Activated T-cell treated with anti-CD3 and anti-CD28 coated beads for 48 hours (primary cell): ENCODE measurements at regions not wholly inside any gene's neighbourhood (a gene's known extent, or its start where the extent isn't known, plus 50 kb on each side); places are given as distances from the start of the nearest gene placed in this dataset.

Experiments
- DNase-seq: peaks from one replicate; pipeline ENCODE4 v3.0.0-alpha.2; 2020; ENCODE audit warnings: low read depth

DNA sequence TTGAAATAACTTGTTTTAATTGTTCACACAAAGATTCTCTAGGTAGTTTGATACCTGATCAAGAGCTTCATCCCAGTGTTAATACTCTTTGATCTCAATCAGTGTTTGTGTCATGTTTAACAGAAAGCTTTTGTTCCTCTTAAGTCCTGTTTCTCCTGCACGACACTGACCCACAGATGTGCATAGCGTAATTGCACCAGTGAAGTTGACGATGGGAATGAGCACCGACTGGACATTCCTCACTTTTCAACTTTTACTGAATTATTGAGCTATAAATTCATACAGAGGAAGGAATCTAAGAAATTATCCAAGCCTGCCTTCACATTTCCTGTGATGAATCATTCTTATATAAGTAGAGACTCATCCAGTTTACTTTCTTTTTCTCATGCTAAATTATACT, 878.7 kb upstream of the TENM3 start:
- no peak for DNase-seq

DNA sequence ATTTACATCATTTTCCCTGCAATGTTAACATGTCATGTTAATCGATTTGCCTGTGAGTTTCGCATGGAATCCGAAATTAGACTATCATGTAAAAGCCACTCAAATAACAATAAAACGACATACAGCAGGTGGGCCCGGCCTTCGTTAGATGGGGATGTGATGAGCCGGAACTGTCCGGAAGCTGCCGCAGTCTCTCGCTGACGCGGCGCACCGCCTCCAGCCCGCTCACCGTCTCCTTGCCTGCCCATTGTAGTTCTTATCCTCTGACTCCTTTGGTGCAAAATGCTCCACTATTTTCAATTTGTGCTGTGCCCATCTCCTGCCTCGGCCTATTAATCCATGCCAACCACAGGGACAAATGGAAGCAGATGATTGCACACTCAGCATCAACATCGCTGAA, 877.5 kb upstream of the TENM3 start:
- no peak for DNase-seq

DNA sequence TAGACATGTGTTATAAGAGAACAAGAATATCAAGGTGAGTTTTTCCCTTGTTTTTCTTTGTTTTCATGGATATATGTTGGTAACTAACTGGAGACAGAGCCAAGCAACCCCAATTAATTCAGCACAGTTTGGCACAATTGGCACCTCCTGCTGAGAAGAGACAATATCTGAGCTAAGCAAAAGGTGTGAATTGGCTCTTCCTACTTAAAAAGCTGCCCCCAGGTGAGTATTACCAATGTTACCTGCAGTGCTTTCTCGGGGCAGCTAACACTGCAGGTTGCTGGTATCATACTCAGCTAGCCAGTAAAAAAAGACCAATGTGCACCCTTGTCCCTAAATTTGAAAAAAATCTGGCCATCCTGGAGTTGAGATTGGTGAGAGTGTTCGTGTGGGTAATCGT, 871.2 kb upstream of the TENM3 start:
- DNase-seq, result no peak

DNA sequence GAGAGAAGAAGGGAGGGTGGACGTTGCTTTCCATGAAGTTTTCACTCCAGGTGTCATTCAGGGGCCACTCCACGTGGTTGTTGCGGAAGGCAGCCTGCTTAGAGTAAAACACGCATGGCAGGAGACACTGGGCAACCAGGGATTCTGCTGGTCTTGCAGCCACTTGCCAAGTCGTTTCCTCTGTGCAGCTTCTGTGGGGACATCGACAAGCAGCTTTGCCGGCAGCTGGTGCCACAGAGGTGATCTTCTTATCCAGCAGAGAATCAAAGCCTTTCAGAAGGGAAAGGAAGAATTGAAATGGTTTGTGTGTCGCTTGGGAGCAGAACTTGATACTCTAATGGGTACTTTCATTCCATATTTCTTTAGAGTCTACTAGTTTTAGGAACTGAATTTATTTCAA, 867.1 kb upstream of the TENM3 start:
- no peak for DNase-seq

DNA sequence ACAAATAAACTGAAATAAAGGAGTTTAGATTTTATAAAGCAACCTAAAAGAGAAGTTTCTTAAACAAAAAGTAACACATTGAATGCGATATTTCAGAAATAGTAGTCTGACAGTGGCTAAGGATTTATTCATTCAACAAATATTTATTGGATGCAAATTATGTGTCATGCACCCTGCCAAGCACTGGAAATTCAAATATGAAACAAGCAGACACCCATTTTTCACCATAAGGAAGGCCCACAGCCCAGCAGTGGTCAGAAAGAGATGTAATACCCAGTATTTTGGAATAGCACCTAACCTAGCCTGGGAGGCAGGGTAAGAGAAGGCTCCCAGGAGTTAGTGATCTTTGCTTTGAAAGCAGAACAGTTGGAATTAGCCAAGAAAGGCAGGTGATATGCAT, 855.1 kb upstream of the TENM3 start:
- DNase-seq, result no peak

DNA sequence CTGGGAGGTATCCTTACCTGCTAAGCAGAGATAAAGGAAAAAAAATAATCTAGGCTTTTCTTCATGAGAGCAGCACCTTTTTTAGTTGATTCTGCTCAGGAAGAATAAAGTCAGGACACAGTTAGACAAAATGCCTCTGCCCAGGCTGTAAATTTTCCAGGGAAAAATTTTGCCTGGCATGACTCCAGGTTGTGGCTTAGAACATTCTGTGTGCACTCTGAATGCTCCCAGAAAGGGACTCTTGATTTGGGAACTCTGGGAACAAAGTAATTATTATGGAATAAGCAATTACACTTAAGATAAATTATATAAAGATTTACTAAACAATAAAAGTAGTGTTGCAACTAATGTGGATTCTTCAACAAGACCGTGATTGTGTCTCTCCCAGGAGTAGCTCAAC, 826.2 kb upstream of the TENM3 start:
- DNase-seq, result no peak

DNA sequence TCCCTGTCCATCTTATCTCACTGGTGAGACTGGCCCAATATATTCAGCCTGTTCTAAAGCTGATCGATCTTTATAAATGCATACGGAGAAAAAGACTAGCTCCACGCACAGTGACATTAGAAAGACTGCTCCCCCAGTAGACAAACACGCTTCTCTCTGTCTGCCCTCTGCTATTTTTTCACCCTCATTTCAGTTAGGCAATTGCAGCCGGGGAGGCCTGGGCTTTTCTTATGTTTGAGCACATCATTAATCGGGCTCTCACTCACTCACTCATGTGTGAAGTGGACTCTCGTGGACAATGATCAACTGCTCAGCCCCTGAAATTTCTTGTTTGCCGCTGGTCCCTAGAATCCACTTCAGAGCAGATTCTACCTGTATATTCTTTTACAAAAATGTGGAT, 824.7 kb upstream of the TENM3 start:
- DNase-seq, result no peak

DNA sequence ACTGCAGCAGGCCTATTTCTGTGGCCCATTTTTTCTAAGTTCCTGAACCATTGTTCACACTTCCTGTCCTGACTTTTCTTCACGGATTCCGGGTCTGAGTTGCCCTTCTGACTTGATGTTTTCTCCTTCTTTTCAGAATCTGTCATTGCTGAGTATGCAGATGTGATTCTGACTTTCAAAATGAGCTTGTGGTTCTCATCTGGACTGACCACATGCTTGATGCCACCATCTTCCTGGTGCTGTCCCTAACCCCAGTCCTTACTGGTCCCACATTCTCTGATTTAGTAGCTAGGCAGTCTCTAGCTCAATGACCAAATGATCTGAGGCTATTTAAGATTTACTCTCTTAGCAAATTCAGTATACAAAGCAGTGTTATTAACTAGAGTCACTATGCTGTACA, 822.3 kb upstream of the TENM3 start:
- no peak for DNase-seq

DNA sequence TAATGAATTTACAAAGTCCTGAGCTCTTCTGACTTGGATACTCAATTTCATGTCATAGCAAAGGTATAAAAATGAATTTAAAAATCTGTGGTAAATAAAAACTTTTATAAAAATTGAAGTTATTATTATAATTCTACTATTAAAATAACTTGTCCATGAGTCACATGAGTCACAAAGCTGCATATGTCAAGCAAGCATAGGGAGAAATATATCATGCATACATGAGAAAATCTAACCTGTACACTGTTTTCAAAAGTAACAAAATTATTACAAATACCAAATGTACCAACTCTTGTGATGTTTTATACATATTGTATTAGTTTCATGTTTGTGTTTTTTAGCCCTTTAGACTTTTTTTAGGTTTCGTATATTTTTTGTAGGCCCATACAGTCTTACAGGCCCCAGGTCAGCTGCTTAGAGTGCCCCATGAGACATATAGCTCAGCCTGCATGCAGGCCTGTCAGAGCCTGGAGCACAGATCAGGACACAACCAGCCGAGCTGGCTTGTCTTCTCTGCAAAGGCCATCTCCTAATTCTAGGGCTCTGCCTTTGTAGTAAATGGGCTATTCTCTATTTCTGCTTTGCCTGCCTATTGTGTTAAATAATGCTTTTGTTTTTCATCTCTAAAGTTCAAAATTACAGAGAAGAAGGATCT, 818.7 kb upstream of the TENM3 start:
- DNase-seq, result no peak

DNA sequence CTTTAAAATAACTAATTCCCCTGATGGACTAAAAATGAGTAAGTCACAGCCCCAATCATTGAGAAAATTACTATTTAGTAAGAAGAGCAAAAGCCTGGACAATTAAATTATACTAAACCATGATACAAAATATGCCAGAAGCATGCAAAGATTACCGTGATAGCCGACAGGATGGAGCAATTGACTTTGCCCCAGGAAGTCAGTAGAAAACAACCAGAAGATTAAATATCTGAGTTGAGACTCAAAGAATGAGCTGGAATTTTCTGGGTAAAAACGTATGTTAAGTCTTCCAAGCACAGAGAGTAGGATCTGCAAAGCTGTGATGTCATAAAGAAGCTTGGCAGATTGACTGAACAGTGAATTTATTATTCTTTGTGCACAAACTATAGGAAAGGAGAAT, 816.1 kb upstream of the TENM3 start:
- DNase-seq, result no peak

DNA sequence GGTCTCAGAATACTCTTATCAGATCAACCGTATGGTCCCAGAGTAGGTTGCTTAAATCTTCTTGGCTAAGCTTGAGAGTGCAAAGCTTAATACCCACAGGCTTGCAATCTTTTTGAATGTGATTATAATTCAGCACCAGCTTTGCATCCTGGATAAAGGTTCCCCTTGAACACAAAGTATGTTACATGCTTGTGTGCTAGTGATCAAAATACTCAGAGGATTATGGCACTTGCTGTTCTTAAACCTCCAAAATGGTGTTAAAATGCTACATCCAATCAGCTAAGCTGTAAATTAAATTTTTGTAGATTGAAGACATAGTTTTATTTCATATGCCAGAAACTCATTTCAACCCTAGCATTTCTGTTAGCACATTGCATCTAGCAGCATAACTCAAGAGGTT, 812.2 kb upstream of the TENM3 start:
- DNase-seq, result no peak

DNA sequence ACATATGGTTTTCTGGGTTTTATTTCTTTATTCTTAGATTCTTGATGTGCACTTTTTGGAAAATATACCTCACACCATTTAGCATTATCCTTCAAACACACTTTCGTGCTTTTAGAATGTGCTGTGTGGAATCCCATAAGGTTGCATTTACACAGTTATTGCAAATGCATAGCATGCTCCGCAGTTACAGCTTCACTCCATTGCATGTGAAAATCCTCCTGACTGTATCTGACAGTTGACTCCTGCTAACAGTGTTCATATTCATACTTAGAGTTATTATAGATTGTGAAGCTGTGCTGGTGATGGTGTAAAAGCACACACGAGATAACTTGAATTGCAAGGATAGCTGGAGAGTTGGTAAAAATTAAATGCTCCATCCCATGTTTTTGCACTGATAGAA, 811.5 kb upstream of the TENM3 start:
- no peak for DNase-seq

DNA sequence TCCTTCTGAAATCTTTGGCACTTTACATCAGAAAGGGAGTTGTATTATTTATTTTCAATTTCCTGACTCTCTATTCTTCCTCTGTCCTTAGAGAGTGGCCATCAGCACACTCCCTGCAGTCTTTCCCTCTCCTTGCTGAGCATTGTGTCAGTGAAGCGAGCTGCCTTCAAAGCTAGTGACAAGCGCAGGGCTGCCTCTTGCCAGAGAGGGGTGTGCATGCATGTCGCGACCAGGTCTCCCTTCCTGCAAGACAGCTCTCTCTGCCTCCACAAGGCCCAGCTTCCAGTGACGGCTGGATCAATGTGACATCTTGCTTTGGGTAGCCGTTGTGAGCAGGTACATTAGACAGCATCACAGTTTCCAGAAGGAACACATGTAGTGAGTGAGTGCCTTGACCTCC, 810.9 kb upstream of the TENM3 start:
- no peak for DNase-seq

DNA sequence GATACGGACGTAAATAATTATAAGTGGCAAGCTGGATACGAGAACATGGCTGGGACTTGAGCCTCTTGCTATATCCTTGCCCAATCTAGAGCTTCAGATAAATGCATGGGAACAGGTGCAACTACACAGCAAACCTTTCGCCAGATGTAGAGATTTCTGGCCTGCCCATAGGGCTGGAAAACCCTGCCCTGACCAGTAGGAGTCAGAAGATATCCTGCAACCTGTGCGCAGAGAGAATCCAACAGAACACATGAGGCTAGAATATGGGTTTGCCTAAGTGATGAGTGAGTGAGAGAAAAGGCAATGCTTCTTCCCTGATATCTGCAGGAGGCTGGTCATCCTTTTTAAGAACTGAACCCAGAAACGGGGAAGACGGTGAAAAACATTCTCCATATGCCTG, 805.3 kb upstream of the TENM3 start:
- DNase-seq, result no peak

DNA sequence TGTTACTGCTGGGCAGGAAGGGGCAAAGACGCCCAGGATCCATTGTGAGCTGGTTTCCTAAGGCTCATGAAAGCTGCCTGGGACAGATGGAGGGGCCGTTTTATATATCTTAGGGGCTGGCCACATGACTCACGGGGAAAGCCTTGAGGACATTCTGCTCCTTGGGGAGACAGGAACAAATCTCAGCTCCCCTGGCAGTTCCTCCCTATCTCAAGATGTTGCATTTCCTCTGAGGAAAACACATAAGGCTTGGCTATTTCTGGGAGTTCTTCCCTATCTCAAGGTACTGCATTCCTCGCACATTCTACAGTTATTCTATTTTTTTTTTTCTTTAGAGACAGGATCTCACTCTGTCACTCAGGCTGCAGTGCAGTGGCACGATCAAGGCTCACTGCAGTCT, 804.6 kb upstream of the TENM3 start:
- no peak for DNase-seq

DNA sequence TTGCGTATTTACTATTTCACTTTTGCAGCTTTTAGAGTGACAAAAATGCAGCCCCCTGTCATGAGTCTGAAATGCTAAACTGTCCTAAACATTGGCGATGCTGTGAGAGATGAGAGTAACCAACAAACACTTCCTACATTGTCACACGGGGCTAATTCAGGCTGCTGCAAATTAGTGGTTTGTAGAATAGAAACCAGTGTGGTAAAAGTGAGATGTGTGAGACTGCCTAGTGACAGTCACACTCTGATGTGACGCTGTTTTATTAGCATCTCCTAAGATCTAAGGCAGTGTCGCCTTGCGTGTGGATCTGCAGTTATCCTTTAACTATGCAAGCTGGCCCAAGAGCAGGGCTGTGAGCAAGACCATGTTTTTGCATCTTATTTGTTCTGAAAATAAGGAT, 800.2 kb upstream of the TENM3 start:
- DNase-seq, result no peak

DNA sequence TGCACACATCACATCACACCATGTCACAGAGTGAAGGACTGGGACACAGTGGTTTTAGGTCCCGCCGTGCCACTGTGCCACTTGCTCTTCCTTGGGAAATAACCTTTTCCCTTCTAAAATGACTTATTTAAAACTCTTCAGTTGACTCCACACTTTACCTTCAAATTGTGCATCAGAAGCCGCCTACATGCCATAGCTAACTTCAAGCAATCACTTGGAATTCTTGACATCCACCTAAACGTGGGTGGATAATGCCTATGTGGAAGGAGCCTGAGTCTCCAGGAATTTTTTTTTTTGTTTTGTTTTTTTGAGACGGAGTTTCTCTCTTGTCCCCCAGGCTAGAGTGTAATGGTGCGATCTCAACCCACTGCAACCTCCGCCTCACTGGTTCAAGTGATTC, 777.4 kb upstream of the TENM3 start:
- no peak for DNase-seq

DNA sequence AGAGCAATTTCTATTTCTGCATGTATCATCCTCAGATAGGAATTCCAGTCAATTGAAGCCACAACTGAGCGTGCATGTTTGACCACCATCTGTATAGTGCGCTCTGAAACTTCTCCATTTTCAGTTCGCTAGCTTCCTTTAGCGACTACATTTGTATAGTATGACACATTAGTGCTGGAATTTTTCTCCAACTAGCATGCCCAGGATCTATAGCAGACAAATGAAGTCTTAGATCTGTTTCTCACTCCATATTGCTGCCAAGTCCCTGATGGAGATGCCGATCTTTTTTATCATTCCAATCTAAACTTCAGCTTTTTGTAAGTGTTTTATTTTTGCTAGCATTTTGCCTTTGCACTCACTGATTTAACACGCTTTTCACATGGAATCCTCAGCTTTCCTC, 774.8 kb upstream of the TENM3 start:
- no peak for DNase-seq

DNA sequence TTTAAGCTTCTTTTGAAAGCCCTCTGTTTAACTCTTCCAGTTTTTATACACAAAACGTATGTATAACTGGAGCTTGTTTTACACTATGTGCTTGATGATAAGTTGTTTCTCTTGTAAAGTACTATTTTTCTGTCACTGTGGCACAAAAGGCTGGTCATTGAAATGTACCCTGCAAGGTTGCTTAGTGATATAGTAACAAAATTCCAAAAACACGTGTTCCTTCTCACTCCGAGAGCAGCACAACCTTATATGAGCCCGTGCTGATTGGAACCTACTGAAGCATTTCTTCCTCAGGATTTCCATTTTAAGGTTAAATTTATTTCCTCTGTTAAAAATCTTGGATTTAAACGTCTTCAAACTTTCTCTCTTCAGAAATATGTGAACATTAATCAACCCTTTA, 772.9 kb upstream of the TENM3 start:
- no peak for DNase-seq

DNA sequence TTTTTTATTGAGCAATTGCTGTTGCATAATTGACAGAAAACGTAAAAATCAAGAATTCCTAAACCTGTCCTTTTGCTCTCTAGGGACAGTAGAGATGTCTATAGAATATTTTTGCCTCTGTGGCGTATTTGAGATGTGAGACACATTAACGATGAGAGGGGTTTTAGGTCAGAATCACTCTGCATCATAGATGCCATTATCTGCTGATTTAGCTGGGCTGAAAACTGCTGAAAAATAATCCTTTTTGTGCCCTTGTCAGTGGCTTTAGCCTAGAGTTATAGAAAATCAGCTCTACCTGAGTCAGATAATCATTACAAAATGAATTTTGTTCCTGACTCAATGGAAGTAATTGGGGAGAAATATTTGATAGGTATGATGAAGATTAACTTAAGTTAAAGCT, 767.8 kb upstream of the TENM3 start:
- no peak for DNase-seq

DNA sequence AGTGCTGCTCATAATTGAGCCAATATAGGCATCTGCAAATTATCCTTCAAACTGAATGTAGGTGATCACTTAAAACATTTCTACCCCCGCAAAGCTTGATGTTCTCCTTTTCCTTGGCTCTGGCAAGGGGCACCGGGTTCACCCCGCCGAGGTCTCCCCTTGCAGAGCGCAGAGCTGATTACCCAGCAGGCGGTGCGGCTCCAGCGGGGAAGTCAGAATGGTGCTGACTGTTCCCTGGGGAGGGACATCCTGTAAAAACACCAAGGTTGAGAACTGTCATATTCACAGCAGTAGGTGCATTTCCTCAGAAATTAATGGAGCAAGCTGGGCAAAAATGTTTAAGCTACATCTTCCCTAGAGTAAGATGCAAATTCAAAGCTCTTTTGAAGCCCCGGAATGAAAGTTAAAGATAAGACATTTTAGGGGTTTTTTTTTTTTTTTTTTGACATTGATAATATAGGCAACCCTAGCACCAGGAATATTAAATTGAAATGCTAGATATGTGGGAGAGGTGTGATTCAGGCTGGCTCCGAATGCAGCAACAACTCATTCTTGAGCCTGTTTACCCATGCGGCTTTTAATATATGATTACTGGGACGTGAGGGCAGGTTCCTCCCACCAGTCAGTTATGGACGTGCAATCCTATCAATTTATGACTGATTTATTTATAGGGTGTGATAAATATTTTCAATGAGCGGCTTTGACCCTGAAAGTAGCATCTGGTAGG, 767.3 kb upstream of the TENM3 start:
- no peak for DNase-seq

DNA sequence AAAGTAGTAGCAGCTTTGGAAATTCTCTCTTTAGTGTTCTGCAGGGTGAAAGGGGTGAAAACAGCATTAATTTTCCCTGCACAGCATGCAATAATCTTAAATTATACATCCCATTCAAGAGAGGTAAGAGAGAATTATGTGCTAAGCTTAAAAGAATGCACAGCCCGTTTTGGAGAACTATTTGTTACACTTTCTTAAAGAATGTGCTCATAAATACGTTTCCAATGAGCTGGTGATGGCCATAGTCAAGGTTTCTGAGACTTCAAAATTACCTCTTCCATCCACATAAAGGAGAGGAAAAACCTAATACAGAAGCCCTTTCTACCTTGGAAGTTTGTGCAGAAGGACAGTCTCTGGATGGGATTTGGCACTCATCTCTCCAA, 766.7 kb upstream of the TENM3 start:
- DNase-seq, result no peak

DNA sequence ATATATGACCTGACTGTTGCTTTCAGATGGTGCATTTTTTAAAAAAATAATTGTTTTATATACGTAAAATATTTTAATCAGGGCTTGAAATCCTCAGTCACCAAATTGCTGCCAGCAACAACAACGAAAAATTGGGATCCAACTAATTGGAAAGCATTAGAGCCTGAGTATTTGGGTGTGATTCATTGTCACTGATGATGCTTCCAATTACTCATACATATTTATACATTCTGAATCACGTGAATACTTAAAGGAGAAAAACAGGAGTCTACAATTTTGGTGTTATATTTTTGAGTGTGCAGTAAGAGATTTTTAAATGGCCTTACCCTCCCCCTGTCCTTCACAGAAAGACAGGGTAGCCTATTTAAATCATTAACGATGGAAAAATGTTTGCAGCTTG, 765.6 kb upstream of the TENM3 start:
- DNase-seq, result no peak

DNA sequence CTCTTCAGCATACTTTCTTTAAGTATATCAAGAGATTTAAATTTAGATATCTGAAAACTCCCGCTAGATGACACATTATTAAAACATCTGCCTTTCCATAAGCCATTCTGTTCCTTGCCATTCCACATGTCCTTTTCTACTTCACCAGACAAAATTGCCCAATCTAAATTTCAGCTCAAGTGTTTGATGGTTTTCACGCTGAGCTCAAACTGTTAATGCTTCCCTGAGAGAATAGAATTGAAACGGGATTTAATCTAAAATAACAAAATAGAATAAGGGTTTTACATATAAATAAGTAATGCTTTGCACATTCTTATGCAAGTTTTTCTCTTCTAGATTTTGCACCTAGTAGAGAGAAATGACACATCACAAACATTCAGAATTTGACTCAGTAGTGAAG, 764.5 kb upstream of the TENM3 start:
- DNase-seq, result no peak
